SK-N-SH (cell line): ENCODE measurements at regions not wholly inside any gene's neighbourhood (a gene's known extent, or its start where the extent isn't known, plus 50 kb on each side); places are given as distances from the start of the nearest gene placed in this dataset.

Experiments used
- CTCF ChIA-PET: fragments of 300-600, 350-600 bp; formaldehyde crosslinking; extraction: SDS; loops from one replicate; lab custom pipeline; 2021; lab: Yijun Ruan, JAX
- POLR2A ChIA-PET: fragments of 350-600 bp; sonication (Branson Sonifier 250); formaldehyde crosslinking; extraction: SDS; loops from one replicate; lab custom pipeline; 2020; ENCODE audit warnings: antibody characterized with exemption, inconsistent platforms; lab: Yijun Ruan, JAX
- DNase-seq: peaks from one replicate; pipeline ENCODE4 v3.0.0; 2012
- H2AFZ ChIP-seq: fragments of 200-600 bp; sonication (generic); 2 replicates; pipeline ENCODE4 v1.8.1; 2016; ENCODE audit warnings: antibody characterized with exemption, mild to moderate bottlenecking, low read depth
- H3F3A ChIP-seq: fragments of 200-600 bp; sonication (generic); replicated peaks from 2 replicates; pipeline ENCODE3; 2016; ENCODE audit warnings: antibody characterized with exemption, mild to moderate bottlenecking; ENCODE audit not compliant: insufficient read depth
- H3K27ac ChIP-seq, 2 experiments: fragments of 200-500 bp in 1 of 2; fragments of 200-600 bp in 1 of 2; sonication (Bioruptor generic) in 1 of 2; sonication (generic), shearing (Covaris generic) in 1 of 2; 2 replicates each; pipeline versions ENCODE4 v1.5.1 to v1.6.1; 2014 to 2016; ENCODE audit warnings: low read depth in 2 of 2, inconsistent platforms in 1 of 2, low read length in 1 of 2, mild to moderate bottlenecking in 1 of 2, mixed read lengths in 1 of 2
- H3K27me3 ChIP-seq: fragments of 200-600 bp; sonication (generic), shearing (Covaris generic); 2 replicates; pipeline ENCODE4 v1.6.1; 2016; ENCODE audit warnings: mixed run types; ENCODE audit not compliant: insufficient read depth
- H3K36me3 ChIP-seq, 2 experiments: fragments of 200-500 bp in 1 of 2; fragments of 200-600 bp in 1 of 2; sonication (Bioruptor generic) in 1 of 2; sonication (generic) in 1 of 2; replicated peaks in 1 of 2; 2 replicates each; pipeline versions ENCODE3 to v1.5.1; 2014 to 2016; ENCODE audit warnings: low read length in 1 of 2, mild to moderate bottlenecking in 1 of 2; ENCODE audit not compliant: insufficient read depth in 2 of 2, control insufficient read depth in 1 of 2
- H3K4me1 ChIP-seq, 2 experiments: fragments of 200-500 bp in 1 of 2; fragments of 200-600 bp in 1 of 2; sonication (Bioruptor generic) in 1 of 2; sonication (generic), shearing (Covaris generic) in 1 of 2; 2 replicates each; pipeline versions ENCODE4 v1.5.1 to v1.6.1; 2014 to 2016; ENCODE audit warnings: low read depth in 1 of 2, low read length in 1 of 2, mixed run types in 1 of 2; ENCODE audit not compliant: insufficient read depth in 2 of 2, control insufficient read depth in 1 of 2
- H3K4me2 ChIP-seq: fragments of 200-600 bp; sonication (generic), shearing (Covaris generic); 2 replicates; pipeline ENCODE4 v1.6.1; 2017; ENCODE audit warnings: mixed run types
- H3K4me3 ChIP-seq, 2 experiments: fragments of 200-500 bp in 1 of 2; fragments of 200-600 bp in 1 of 2; sonication (Bioruptor generic) in 1 of 2; sonication (generic), shearing (Covaris generic) in 1 of 2; 2 replicates each; pipeline versions ENCODE4 v1.5.1 to v1.8.1; 2014 to 2016; ENCODE audit warnings: low read depth in 2 of 2, inconsistent platforms in 1 of 2, low read length in 1 of 2, mild to moderate bottlenecking in 1 of 2, mixed read lengths in 1 of 2, moderate library complexity in 1 of 2
- H3K79me2 ChIP-seq: fragments of 200-600 bp; sonication (generic); 2 replicates; pipeline ENCODE4 v1.8.1; 2017; ENCODE audit warnings: mild to moderate bottlenecking; ENCODE audit not compliant: insufficient read depth
- H3K9ac ChIP-seq: fragments of 200-600 bp; sonication (generic); 2 replicates; pipeline ENCODE4 v1.6.1; 2017; ENCODE audit warnings: mixed run types
- H3K9me2 ChIP-seq: fragments of 200-600 bp; sonication (generic); 2 replicates; pipeline ENCODE4 v1.6.1; 2017; ENCODE audit warnings: mixed run types
- H3K9me3 ChIP-seq: fragments of 200-600 bp; sonication (generic); 2 replicates; pipeline ENCODE4 v1.6.1; 2017; ENCODE audit warnings: mixed run types, mild to moderate bottlenecking, moderate library complexity
- H4K20me1 ChIP-seq: fragments of 200-600 bp; sonication (generic); 2 replicates; pipeline ENCODE4 v1.6.1; 2017; ENCODE audit warnings: mild to moderate bottlenecking, mixed run types; ENCODE audit not compliant: insufficient read depth
- CHD2 ChIP-seq: fragments of 150-350 bp; IDR thresholded peaks from 2 replicates; pipeline ENCODE4 v1.6.1; 2018; ENCODE audit warnings: low read length; ENCODE audit not compliant: partially characterized antibody
- CTCF ChIP-seq: fragments of 200-600 bp; sonication (generic); IDR thresholded peaks from 2 replicates; pipeline ENCODE4 v1.6.1; 2017; ENCODE audit warnings: antibody characterized with exemption, mild to moderate bottlenecking, moderate library complexity
- EZH2phosphoT487 ChIP-seq: fragments of 200-600 bp; sonication (generic); IDR thresholded peaks from 2 replicates; pipeline ENCODE4 v1.6.1; 2017; ENCODE audit warnings: low read depth, mixed run types, mild to moderate bottlenecking, antibody characterized with exemption, moderate library complexity, borderline replicate concordance
- FOSL2 ChIP-seq: IDR thresholded peaks from 2 replicates; pipeline ENCODE4 v1.4.0; 2012; ENCODE audit warnings: low read depth, mild to moderate bottlenecking, moderate library complexity, borderline replicate concordance
- FOXM1 ChIP-seq: IDR thresholded peaks from 2 replicates; pipeline ENCODE4 v1.4.0; 2012; ENCODE audit warnings: low read depth, mild to moderate bottlenecking
- GABPA ChIP-seq: IDR thresholded peaks from 2 replicates; pipeline ENCODE4 v1.4.0; 2012; ENCODE audit warnings: low read depth, mild to moderate bottlenecking
- GATA2 ChIP-seq: sonication (generic); formaldehyde crosslinking; IDR thresholded peaks from 2 replicates; pipeline ENCODE4 v1.5.0; 2020; ENCODE audit warnings: mild to moderate bottlenecking, missing genetic modification reagents
- IRF3 ChIP-seq: fragments of 150-350 bp; IDR thresholded peaks from 2 replicates; pipeline ENCODE4 v1.6.1; 2016; ENCODE audit warnings: mild to moderate bottlenecking, low read depth, low read length
- JUND ChIP-seq: IDR thresholded peaks from 2 replicates; pipeline ENCODE4 v1.4.0; 2012
- MAX ChIP-seq: IDR thresholded peaks from 2 replicates; pipeline ENCODE4 v1.4.0; 2012; ENCODE audit warnings: low read depth
- NFIC ChIP-seq: IDR thresholded peaks from 2 replicates; pipeline ENCODE4 v1.4.0; 2012; ENCODE audit warnings: borderline replicate concordance
- NRF1 ChIP-seq: IDR thresholded peaks from 2 replicates; pipeline ENCODE4 v1.6.1; 2012; ENCODE audit warnings: low read depth, mild to moderate bottlenecking, low read length
- PBX3 ChIP-seq: IDR thresholded peaks from 2 replicates; pipeline ENCODE4; 2012
- RCOR1 ChIP-seq: fragments of 150-350 bp; IDR thresholded peaks from 2 replicates; pipeline ENCODE4 v1.6.1; 2017; ENCODE audit warnings: antibody characterized with exemption, low read length
- REST ChIP-seq: IDR thresholded peaks from 2 replicates; pipeline ENCODE4 v1.6.1; 2012; ENCODE audit warnings: mild to moderate bottlenecking, low read depth, low read length, moderate library complexity
- RFX5 ChIP-seq: IDR thresholded peaks from 2 replicates; pipeline ENCODE4 v1.6.1; 2012; ENCODE audit warnings: mild to moderate bottlenecking, improper control_type of control experiment, low read length
- SMC3 ChIP-seq: IDR thresholded peaks from 2 replicates; pipeline ENCODE4 v1.6.1; 2012; ENCODE audit warnings: low read depth, low read length, improper control_type of control experiment
- TCF12 ChIP-seq: IDR thresholded peaks from 2 replicates; pipeline ENCODE4 v1.4.0; 2012
- TEAD4 ChIP-seq: IDR thresholded peaks from 2 replicates; pipeline ENCODE4 v1.4.0; 2012; ENCODE audit warnings: mild to moderate bottlenecking, borderline replicate concordance; ENCODE audit not compliant: insufficient read depth
- ZBTB33 ChIP-seq: IDR thresholded peaks from 2 replicates; pipeline ENCODE4 v1.4.0; 2012; ENCODE audit warnings: low read depth, borderline replicate concordance
- WGBS: methylation state at CpG from one replicate; pipeline ENCODE4 v1.1.6; 2017; ENCODE audit warnings: low lambda C conversion rate; 5-methylcytosine and 5-hydroxymethylcytosine counted together

- ChIA-PET POLR2A (no interaction called here), CTCF (no interaction called here)
- no peak for TF ChIP-seq SMC3
- TF ChIP-seq NRF1 = no peak
- TF ChIP-seq GABPA = no peak
- no peak for TF ChIP-seq FOSL2
- TF ChIP-seq GATA2 = no peak
- no peak for TF ChIP-seq JUND
- no peak for TF ChIP-seq RCOR1
- no peak for TF ChIP-seq ZBTB33
- no peak for TF ChIP-seq FOXM1
- no peak for TF ChIP-seq MAX
- no peak for TF ChIP-seq EZH2phosphoT487
- TF ChIP-seq CTCF = no peak
- no peak for TF ChIP-seq TEAD4
- TF ChIP-seq RFX5 = no peak
- no peak overlapping the region for H3K9ac ChIP-seq
- H3K4me1 ChIP-seq = no peaks in the 10 kb centered on the region
- no peaks in the 10 kb centered on the region for H3K36me3 ChIP-seq
- H3F3A ChIP-seq = no peaks in the 10 kb centered on the region
- H3K27ac ChIP-seq = no peak overlapping the region
- no peak overlapping the region for H3K4me3 ChIP-seq
- no peak overlapping the region for H2AFZ ChIP-seq
- 0% methylated on average over 3 of the region's 3 CpGs for WGBS
- no peak for DNase-seq
- no peak overlapping the region for H3K4me2 ChIP-seq
- no peaks in the 10 kb centered on the region for H3K9me3 ChIP-seq
- no peaks in the 10 kb centered on the region for H4K20me1 ChIP-seq
- H3K79me2 ChIP-seq = no peaks in the 10 kb centered on the region
- H3K27me3 ChIP-seq = no peaks in the 10 kb centered on the region
- H3K9me2 ChIP-seq = no peaks in the 10 kb centered on the region
These were observed 433.6 kb downstream of the ZIC3 start for GRCh38 chrX:137999552-137999951.

GRCh38 chrX:138001226-138001625 lies 435.3 kb downstream of the ZIC3 start:
- Histone ChIP-seq H3K9me2 (no peaks in the 10 kb centered on the region), H3K36me3 (no peaks in the 10 kb centered on the region), H3K27ac (no peak overlapping the region), H3K27me3 (no peaks in the 10 kb centered on the region), H2AFZ (no peak overlapping the region), H3K4me2 (no peak overlapping the region), H3K79me2 (no peaks in the 10 kb centered on the region), H3K4me1 (no peaks in the 10 kb centered on the region), H3K4me3 (no peak overlapping the region), H3K9ac (no peak overlapping the region), H3F3A (no peaks in the 10 kb centered on the region), H3K9me3 (no peaks in the 10 kb centered on the region), H4K20me1 (no peaks in the 10 kb centered on the region)
- WGBS = 0% methylated on average over 1 of the region's 1 CpG
- CTCF ChIA-PET = no interaction called here
- POLR2A ChIA-PET = no interaction called here
- no peak for DNase-seq
- no peak for TF ChIP-seq CHD2
- TF ChIP-seq MAX = no peak
- TF ChIP-seq TCF12 = no peak
- no peak for TF ChIP-seq GATA2
- TF ChIP-seq FOXM1 = no peak
- TF ChIP-seq PBX3 = no peak
- no peak for TF ChIP-seq NFIC
- no peak for TF ChIP-seq JUND
- no peak for TF ChIP-seq IRF3
- TF ChIP-seq REST = no peak
